ENCODE measurements at regions not wholly inside any gene's neighbourhood (a gene's known extent, or its start where the extent isn't known, plus 50 kb on each side); places are given as distances from the start of the nearest gene placed in this dataset.

- Histone ChIP-seq H3K9me3 (peaks cover 2% of the 10 kb centered on the region; the same call in 1 of the 3 replicates), H3K27ac (no peak overlapping the region), H3K4me2 (no peak overlapping the region), H3K4me1 (no peaks in the 10 kb centered on the region), H3K4me3 (no peak overlapping the region)
- CTCF ChIA-PET: no interaction called here
- POLR2A ChIA-PET: no interaction called here
- 3% methylated on average over 2 of the region's 2 CpGs for WGBS (ENCODE audit: missing lambda C conversion rate)
- FAIRE-seq (no peak), DNase-seq (ENCODE audit: low read depth in 1 of 2, low spot score in 1 of 2) (no peak), ATAC-seq (no peak)
- TF ChIP-seq ZC3H11A (IDR thresholded peaks at IDR 0.05): no peak
- no peak for TF ChIP-seq FOSB (CRISPR knock-in tag; IDR thresholded peaks at IDR 0.05)
- no peak for TF ChIP-seq SREBF2 (IDR thresholded peaks at IDR 0.05)
- no peak for TF ChIP-seq SMC3 (IDR thresholded peaks at IDR 0.05)
- no peak for TF ChIP-seq MAZ (IDR thresholded peaks at IDR 0.05; ENCODE audit: borderline replicate concordance, low read depth, low read length)
- no peak for TF ChIP-seq CEBPB (IDR thresholded peaks at IDR 0.05)
- no peak for TF ChIP-seq CTCF (IDR thresholded peaks at IDR 0.05)
- no peak for TF ChIP-seq EHMT2 (IDR thresholded peaks at IDR 0.05; ENCODE audit: low read depth)
Measured at GRCh38 chr3:164144824-164145223, 933.5 kb downstream of the SI start.

- Histone ChIP-seq H3K4me3 (no peak overlapping the region), H3K4me1 (no peaks in the 10 kb centered on the region), H3K9me3 (no peaks in the 10 kb centered on the region), H3K4me2 (no peak overlapping the region), H3K27ac (no peak overlapping the region)
- TF ChIP-seq HEYL (CRISPR knock-in tag; IDR thresholded peaks at IDR 0.05): no peak
- TF ChIP-seq PHF8 (IDR thresholded peaks at IDR 0.05; ENCODE audit: borderline replicate concordance, low read depth): no peak
- TF ChIP-seq ZNF302 (CRISPR knock-in tag; IDR thresholded peaks at IDR 0.05): no peak
- TF ChIP-seq MAZ (IDR thresholded peaks at IDR 0.05; ENCODE audit: borderline replicate concordance, low read depth, low read length): no peak
- TF ChIP-seq ELK1 (IDR thresholded peaks at IDR 0.05; ENCODE audit: low read depth, low read length): no peak
- TF ChIP-seq CHD4 (IDR thresholded peaks at IDR 0.05; ENCODE audit: borderline replicate concordance): no peak
- TF ChIP-seq PBX3 (IDR thresholded peaks at IDR 0.05): no peak
- no peak for TF ChIP-seq JUN (IDR thresholded peaks at IDR 0.05)
- TF ChIP-seq ATOH8 (CRISPR knock-in tag; IDR thresholded peaks at IDR 0.05; ENCODE audit: low read depth): no peak
- no peak for TF ChIP-seq MAX (IDR thresholded peaks at IDR 0.05)
- WGBS (ENCODE audit: missing lambda C conversion rate): 27% methylated on average over 1 of the region's 1 CpG
- DNase-seq (ENCODE audit: low read depth in 1 of 2, low spot score in 1 of 2) (no peak), ATAC-seq (no peak), FAIRE-seq (no peak)
- CTCF ChIA-PET: no interaction called here
- POLR2A ChIA-PET: no interaction called here
Measured at GRCh38 chr3:164132878-164133277, 945.4 kb downstream of the SI start.

Measured in A549 (cell line).